Endothelial cell of umbilical vein (primary cell): ENCODE measurements at regions not wholly inside any gene's neighbourhood (a gene's known extent, or its start where the extent isn't known, plus 50 kb on each side); places are given as distances from the start of the nearest gene placed in this dataset.

Experiments
- CTCF ChIP-seq, 2 donors: IDR thresholded peaks; 1 replicate in 1 of 2; 2 replicates in 1 of 2; pipeline ENCODE4 v1.5.1; 2011; ENCODE audit warnings: low read length in 2 of 2, mild to moderate bottlenecking in 2 of 2, moderate library complexity in 2 of 2, control low read depth in 1 of 2, inconsistent platforms in 1 of 2, low read depth in 1 of 2; ENCODE audit not compliant: insufficient read depth in 1 of 2; ENCODE audit errors: extremely low read depth in 1 of 2
- FOS ChIP-seq: IDR thresholded peaks from 2 replicates; pipeline ENCODE4 v1.6.1; 2011; ENCODE audit warnings: mild to moderate bottlenecking, low read length, moderate library complexity, borderline replicate concordance; ENCODE audit not compliant: insufficient read depth
- MAX ChIP-seq: IDR thresholded peaks from 2 replicates; pipeline ENCODE4 v1.6.1; 2011; ENCODE audit not compliant: insufficient read depth, insufficient read length

DNA sequence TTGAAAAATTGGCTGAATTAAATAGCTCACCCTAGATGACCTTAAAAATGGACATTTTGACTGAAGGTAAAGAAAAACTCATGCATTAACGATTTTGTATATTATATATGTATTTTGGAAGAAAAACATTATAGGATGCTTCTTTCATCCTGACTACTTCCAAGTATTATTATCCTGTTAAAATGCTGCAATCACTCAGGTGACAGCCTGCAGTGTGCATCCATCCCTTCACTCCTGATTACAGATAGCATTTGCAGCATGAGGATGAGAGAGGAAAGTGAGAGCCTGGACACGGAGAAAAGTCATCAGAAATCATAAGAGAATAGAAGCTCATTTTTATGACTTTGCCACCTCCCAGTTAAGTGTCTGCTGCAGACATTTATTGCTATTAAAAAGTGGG is 1055.6 kb downstream of the PCDH17 start:
- TF ChIP-seq CTCF (IDR thresholded peaks at IDR 0.05; ENCODE audit: extremely low read depth in 1 of 2, insufficient read depth in 1 of 2, low read depth in 1 of 2, low read length in 2 of 2) (no peak), FOS (no peak), MAX (no peak)
